ENCODE measurements at regions not wholly inside any gene's neighbourhood (a gene's known extent, or its start where the extent isn't known, plus 50 kb on each side); places are given as distances from the start of the nearest gene placed in this dataset.

DNA sequence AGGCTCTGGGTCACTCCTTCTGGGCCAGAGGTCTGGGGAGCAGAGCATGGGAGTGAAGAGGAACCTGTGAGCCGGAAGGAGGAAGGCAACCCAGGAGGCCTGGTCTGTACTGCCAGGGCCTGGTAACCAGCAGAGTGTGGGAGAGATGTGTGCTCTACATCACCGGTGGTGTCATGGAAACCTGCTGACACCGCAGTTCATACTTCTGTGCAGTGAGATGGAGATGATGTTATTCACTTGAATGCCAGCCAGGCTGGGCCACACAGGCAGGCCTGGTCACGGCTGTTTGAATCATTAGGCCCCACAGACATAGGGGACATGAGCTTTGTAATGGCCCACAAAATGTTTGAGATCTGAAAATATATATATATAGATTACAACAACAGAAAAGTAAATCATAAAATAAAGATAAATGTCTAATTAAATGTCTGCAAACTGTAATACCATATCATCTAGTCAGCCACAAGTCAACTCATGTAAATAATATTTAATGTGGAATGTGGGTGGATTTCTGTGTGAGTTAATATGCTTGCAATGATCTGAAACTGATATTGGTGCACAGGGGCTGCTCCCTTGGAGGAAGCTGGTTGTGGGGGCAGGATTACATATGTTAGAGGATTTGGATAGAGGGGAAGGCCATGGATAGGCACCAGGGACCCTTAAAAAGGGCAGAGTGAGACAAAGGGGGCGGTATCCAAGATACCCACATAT lies 108.5 kb upstream of the PFN2 start:
- DNase-seq, result no peak

GRCh38 chr3:150077581-150078247 lies 107.0 kb upstream of the PFN2 start:
- no peak for DNase-seq

GRCh38 chr3:150077107-150077506 lies 106.4 kb upstream of the PFN2 start:
- no peak for DNase-seq

DNA sequence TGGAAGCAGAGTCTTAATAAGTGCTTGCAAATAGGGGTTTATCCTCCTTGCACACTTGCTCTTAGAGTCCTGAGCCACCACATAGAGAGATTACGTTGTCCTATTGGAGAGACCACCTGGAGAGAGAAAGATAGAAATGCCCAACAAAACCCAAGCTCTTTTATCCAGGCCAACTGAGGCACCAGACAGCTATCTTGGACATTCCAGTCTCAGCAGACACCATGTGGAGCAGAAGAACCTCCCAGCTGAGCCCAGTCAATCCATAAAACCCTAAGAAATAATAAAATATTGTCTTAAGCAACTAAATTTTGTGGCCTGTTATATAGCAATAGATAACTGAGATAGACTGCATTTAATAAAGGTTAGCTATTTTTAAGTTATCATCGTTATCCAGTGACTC lies 105.7 kb upstream of the PFN2 start:
- DNase-seq, result no peak

- no peak for DNase-seq
Measured at GRCh38 chr3:150075417-150075865, 104.7 kb upstream of the PFN2 start.

GRCh38 chr3:150074697-150075416 lies 104.2 kb upstream of the PFN2 start:
- no peak for DNase-seq

DNA sequence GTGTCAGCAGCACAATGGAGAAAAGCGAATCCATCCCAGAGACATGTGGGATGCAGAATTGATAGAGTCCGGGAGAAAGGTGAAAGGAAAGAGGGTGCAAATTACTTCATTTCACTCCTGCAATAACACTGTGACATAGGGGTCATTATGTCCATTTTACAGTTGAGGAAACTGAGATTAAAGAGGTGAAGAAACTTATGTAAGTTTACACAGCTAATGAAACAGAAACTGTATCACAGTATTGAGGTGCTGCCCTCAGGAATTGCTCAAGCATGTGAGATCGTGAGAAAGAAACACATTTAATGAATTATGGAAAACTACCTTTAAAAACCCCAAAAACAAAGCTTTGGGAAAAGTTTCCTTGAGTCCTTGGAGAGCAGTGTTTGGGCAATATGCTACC lies 103.6 kb upstream of the PFN2 start:
- no peak for DNase-seq

GRCh38 chr3:150073513-150073912 lies 102.8 kb upstream of the PFN2 start:
- no peak for DNase-seq

- no peak for DNase-seq
Measured at GRCh38 chr3:150073031-150073430, 102.3 kb upstream of the PFN2 start.

- DNase-seq, result no peak
Measured at GRCh38 chr3:150072576-150072975, 101.9 kb upstream of the PFN2 start.

DNA sequence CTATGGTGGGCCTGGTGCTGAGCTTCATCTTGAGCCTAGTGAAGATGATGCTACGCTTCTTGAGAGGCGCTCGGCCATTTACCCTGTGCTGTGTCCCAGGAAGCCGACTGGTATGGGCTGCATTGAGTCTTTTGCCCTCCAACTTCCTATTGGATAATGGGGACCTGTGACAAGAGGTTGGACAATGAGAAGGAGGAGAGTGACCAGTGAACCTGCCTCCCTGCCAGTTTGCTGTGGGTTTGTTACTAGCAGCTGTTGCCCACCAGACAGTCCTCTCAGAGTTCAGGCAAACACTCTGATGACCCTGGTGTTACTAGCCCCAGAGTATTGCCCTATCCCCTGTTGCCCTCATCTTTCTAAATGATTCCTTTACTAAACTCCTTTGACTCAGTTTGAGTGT lies 99.6 kb upstream of the PFN2 start:
- DNase-seq, result no peak

GRCh38 chr3:150069633-150070032 lies 98.9 kb upstream of the PFN2 start:
- DNase-seq, result no peak

DNA sequence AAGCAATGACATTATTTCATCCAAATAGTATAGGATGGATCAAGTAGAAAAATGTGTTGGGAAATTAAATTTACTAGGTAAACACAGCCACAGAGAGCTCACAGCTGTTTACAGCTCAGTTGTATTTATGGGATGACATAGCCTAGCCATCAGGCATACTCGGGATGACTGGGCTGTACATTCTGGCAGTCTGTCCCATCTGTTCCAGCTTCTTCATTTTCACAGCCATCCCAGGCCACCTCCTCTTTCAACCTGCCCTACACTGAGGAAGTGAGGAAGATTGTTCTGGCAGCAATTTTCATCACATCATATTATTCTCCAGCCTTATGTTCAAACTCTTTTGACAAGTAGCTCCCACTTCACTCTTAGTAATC lies 98.4 kb upstream of the PFN2 start:
- DNase-seq, result no peak

DNA sequence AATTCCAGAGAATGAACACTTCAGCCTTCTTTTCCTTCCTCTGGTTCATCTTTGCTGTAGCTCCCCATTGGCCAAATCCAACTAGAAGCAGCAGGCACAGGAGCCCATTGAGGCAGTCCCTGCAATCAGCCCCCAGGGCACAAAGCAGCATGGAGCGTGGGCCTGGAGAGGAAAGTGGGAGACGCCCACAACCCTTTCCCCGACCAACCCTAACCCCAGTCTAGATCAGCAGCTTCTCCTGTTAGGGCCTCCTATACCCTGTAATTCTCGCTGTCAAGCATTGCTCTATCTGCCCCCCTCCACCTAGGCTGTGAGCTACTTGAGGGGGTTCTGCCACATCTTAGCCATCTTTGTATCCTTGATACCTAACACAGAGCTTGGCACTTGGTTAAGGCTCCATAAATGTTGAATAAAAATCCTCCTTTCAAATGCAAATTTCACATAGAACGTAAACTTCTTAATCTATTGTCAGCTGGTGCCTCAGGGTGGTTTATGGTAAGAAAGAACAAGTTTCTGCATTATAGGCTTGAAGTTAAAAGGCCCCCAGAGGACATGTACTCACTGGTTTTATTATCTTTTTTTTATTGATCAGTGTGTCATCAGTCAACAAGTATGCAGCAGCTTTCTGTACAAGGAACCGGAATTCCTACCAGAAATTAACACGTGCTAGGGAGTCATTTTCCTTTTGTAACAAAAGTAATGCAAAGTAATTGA lies 97.9 kb upstream of the PFN2 start:
- DNase-seq, result no peak

DNA sequence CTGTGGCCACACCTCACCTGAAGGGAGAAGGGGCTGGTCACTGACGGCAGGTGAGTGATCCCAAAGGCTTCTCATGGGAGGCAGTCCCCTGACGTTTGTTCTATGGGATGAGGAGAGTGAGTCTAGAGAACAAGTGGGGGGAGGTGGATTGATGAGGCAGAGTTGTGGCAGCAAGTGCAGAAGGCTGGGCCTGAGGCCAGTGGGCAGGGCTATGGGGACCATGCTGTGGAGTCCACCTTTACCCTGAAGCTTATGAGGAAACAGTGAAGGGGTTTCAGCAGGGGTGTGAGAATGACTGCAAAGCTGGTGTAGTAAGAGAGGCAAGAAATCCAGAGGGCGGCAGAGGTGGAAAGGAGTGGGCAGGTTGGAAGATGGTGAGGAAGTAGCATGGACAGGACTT lies 96.9 kb upstream of the PFN2 start:
- DNase-seq, result no peak

DNA sequence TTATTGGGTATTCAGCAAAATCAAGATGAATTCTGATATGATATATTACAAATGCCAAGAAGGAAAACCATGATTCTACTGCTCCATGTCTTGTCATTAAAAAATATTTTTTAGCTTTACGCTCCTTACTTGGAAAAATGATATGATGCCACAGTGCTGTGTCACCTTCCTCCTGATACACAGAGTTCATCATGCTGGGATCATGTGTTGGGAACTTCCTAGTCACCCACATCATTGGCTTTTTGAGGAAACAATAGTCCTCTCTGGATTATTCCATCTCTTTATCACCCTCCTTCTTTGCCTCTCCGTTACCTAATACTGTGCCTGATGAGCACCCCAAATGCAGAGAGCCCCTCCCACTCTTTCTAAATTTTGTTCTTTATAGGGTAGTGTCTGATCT lies 94.3 kb upstream of the PFN2 start:
- DNase-seq, result no peak

- no peak for DNase-seq
Measured at GRCh38 chr3:150063237-150063636, 92.5 kb upstream of the PFN2 start.

GRCh38 chr3:150062492-150062891 lies 91.8 kb upstream of the PFN2 start:
- DNase-seq, result no peak

DNA sequence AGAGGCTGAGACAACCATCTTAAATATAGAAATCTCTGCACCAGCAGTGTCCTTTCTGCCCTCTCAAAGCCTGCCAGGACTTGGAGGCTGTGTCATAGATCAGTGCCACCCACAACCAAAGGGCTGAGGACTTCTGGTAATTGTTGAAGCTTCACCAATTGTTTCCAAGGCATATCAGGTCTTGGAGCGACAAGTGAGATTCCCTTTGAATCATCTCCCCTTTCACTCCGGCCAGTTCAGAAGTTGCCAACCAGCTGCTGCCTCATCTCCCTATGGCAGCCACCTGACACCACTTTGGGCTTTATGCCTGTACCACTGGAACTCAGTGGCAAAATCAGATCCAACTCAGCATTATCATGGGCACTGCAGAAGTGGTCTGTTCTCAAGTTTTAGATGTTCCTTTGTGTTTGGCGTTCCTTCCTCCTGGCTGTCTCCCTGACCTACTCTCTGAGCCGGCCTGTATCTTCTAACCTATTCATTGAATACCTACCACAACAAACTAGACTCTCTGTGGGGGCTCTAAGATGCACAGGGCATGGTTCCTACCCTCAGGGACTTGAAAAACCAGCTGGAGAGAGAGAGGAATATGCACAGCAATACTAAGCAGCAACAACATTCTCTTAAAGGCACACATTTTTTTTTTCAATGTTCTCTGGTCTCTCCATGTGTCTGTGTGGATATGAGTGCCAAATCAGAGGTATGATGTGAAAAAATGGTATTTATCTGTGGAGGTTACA lies 90.8 kb upstream of the PFN2 start:
- no peak for DNase-seq

DNA sequence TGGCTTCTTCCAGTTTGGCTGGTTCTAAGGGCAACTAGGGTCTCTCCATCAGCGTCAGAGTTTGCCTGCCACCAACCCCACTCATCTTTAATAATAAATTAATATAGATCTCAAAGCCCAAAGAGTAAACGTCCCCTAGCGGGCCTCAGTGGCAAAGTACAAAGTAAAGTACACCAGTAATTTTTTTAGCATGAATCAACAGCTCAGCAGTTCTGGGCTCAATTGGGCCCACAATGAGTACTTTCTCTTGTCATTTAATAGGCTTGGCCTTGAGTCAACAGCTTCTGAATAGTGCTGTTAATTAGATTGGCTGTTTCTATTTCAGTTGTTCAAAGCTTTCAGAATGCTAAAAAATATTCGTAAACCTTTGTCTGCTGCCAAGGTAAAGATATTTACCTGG lies 89.0 kb upstream of the PFN2 start:
- no peak for DNase-seq

- DNase-seq, result no peak
Measured at GRCh38 chr3:150059241-150059640, 88.5 kb upstream of the PFN2 start.

DNA sequence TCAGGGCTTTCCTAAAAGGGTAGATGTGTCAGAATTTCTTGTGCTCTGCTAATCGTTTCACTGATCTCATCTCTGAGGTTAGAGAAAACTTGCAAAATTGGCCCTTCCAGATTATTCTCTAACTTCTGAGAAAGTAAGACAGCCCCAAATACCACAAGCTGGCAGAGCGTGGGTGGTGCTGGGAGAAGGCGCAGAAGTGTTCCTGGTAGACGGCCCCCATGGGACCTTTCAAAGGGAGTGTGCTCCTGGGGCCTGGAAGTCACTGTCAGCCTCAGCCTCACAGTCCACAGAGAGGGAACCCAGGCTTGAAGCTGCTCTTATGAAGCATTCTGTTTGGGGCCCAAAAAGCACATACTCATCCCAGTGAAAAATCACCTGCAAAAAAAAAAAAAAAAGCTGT lies 86.5 kb upstream of the PFN2 start:
- no peak for DNase-seq

DNA sequence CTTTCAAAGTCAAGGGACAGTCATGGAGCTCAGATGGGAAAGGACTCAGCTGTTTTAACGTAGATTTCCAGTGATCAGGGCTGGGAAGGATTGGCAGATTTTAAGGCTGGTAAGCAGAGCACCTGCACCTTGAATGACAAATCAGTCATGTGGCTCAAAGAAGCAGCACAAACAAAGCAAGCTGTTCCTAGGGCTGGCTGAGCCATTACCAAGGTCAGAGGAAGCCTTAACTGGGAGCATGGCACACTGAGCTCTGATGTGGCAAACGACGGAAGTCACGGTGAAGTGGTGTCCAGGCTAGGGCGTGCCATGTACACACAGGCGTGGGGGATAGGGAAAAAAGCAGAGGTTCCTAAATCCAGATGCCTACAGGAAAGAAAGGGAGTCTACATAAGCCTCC lies 84.6 kb upstream of the PFN2 start:
- DNase-seq, result no peak

All from NK-92 treated with Interleukin-12 subunit alpha and Interleukin-12 subunit beta, amount 100 ng/mL, for 24 hours (cell line).